Neutrophil (primary cell): ENCODE measurements at regions not wholly inside any gene's neighbourhood (a gene's known extent, or its start where the extent isn't known, plus 50 kb on each side); places are given as distances from the start of the nearest gene placed in this dataset.

Experiments
- H3K27ac ChIP-seq: fragments of 200-600 bp; sonication (generic); 2 replicates; pipeline ENCODE4 v1.5.1; 2016; ENCODE audit warnings: mild to moderate bottlenecking, moderate library complexity
- H3K27me3 ChIP-seq: fragments of 200-600 bp; sonication (generic); 2 replicates; pipeline ENCODE4 v1.6.0; 2016; ENCODE audit warnings: mild to moderate bottlenecking
- H3K36me3 ChIP-seq: fragments of 200-600 bp; sonication (generic); 2 replicates; pipeline ENCODE4 v1.5.1; 2017
- H3K4me1 ChIP-seq, 2 experiments: fragments of 200-600 bp in 1 of 2; sonication (generic) in 1 of 2; 1 replicate in 1 of 2; 2 replicates in 1 of 2; pipeline versions ENCODE4 v1.5.1 to v1.6.1; 2013 to 2016; ENCODE audit warnings: low read depth in 1 of 2, low read length in 1 of 2, mild to moderate bottlenecking in 1 of 2, moderate library complexity in 1 of 2; ENCODE audit not compliant: control insufficient read depth in 1 of 2, insufficient read depth in 1 of 2
- H3K4me3 ChIP-seq, 2 experiments: fragments of 200-600 bp in 1 of 2; sonication (generic) in 1 of 2; 1 replicate in 1 of 2; 2 replicates in 1 of 2; pipeline ENCODE4 v1.5.1; 2013 to 2016; ENCODE audit warnings: low read depth in 1 of 2, low read length in 1 of 2, mild to moderate bottlenecking in 1 of 2, moderate library complexity in 1 of 2
- H3K9me3 ChIP-seq: fragments of 200-600 bp; sonication (generic); 2 replicates; pipeline ENCODE4 v1.5.1; 2016
- CTCF ChIP-seq: fragments of 200-600 bp; sonication (generic); IDR thresholded peaks from 2 replicates; pipeline ENCODE4 v1.5.1; 2016; ENCODE audit warnings: antibody characterized with exemption

- H3K9me3 ChIP-seq = no peaks in the 10 kb centered on the region
- peaks cover 74% of the 10 kb centered on the region for H3K27me3 ChIP-seq
- H3K36me3 ChIP-seq = no peaks in the 10 kb centered on the region
- TF ChIP-seq CTCF = no peak
- H3K4me3 ChIP-seq = no peak overlapping the region
- H3K27ac ChIP-seq = no peak overlapping the region
- peaks cover 3 to 6% of the 10 kb centered on the region in 2 experiments for H3K4me1 ChIP-seq
Observed at GRCh38 chr2:236507393-236508085, 62.1 kb upstream of the ACKR3 start.

- no peaks in the 10 kb centered on the region for H3K9me3 ChIP-seq
- H3K4me1 ChIP-seq = peaks cover 3 to 15% of the 10 kb centered on the region in 2 experiments
- no peak for TF ChIP-seq CTCF
- H3K27me3 ChIP-seq = peaks cover 67% of the 10 kb centered on the region
- no peak overlapping the region for H3K4me3 ChIP-seq
- no peaks in the 10 kb centered on the region for H3K36me3 ChIP-seq
- H3K27ac ChIP-seq = no peak overlapping the region
Observed at GRCh38 chr2:236508466-236508865, 61.2 kb upstream of the ACKR3 start.

GRCh38 chr2:236510034-236510433, 59.6 kb upstream of the ACKR3 start:
- no peak overlapping the region for H3K4me3 ChIP-seq
- H3K4me1 ChIP-seq = peaks cover 17 to 30% of the 10 kb centered on the region in 2 experiments
- H3K27me3 ChIP-seq = peaks cover 51% of the 10 kb centered on the region
- no peaks in the 10 kb centered on the region for H3K9me3 ChIP-seq
- H3K36me3 ChIP-seq = no peaks in the 10 kb centered on the region
- H3K27ac ChIP-seq = no peak overlapping the region
- TF ChIP-seq CTCF = no peak

- no peak for TF ChIP-seq CTCF
Observed at GRCh38 chr2:236511266-236511665, 58.4 kb upstream of the ACKR3 start.

GRCh38 chr2:236512267-236512666, 57.4 kb upstream of the ACKR3 start:
- H3K4me3 ChIP-seq = no peak overlapping the region
- no peaks in the 10 kb centered on the region for H3K36me3 ChIP-seq
- H3K9me3 ChIP-seq = no peaks in the 10 kb centered on the region
- peaks cover 29% of the 10 kb centered on the region for H3K27me3 ChIP-seq
- H3K27ac ChIP-seq = no peak overlapping the region
- TF ChIP-seq CTCF = no peak
- peaks cover 14 to 35% of the 10 kb centered on the region in 2 experiments for H3K4me1 ChIP-seq

More at GRCh38 chr2:236511266-236511665, 58.4 kb upstream of the ACKR3 start:
- H3K36me3 ChIP-seq = no peaks in the 10 kb centered on the region
- H3K4me1 ChIP-seq = peaks cover 17 to 37% of the 10 kb centered on the region in 2 experiments
- no peak overlapping the region for H3K27ac ChIP-seq
- H3K4me3 ChIP-seq = no peak overlapping the region
- no peaks in the 10 kb centered on the region for H3K9me3 ChIP-seq
- peaks cover 39% of the 10 kb centered on the region for H3K27me3 ChIP-seq
